T-cell (primary cell): ENCODE measurements at regions not wholly inside any gene's neighbourhood (a gene's known extent, or its start where the extent isn't known, plus 50 kb on each side); places are given as distances from the start of the nearest gene placed in this dataset.

Experiments used
- ATAC-seq, 4 experiments: fragments of 200-7000 bp in 3 of 4; fragments of 150-1000 bp in 1 of 4; cut with Tn5 transposase; replicated peaks in 1 of 4; 1 replicate in 3 of 4; 2 replicates in 1 of 4; pipeline ENCODE4 v1.10.0; 2021; ENCODE audit warnings: moderate library complexity in 3 of 4, mild to moderate bottlenecking in 2 of 4, moderate number of reproducible peaks in 1 of 4
- CTCF ChIA-PET, 2 donors: fragments of 300-600 bp; sonication (Branson Sonifier 250); formaldehyde crosslinking; loops; one replicate each; lab custom pipeline; 2022; ENCODE audit warnings: antibody characterized with exemption in 2 of 2; lab: Charles Lee
- POLR2A ChIA-PET, 2 donors: fragments of 300-600 bp; sonication (Branson Sonifier 250); formaldehyde crosslinking; loops; one replicate each; lab custom pipeline; 2022; ENCODE audit warnings: antibody characterized with exemption in 2 of 2; lab: Charles Lee
- DNase-seq, 35 experiments: peaks; one replicate each; pipeline versions ENCODE4 v3.0.0 to v3.0.0-alpha.2; 2013 to 2023
- H3K27ac ChIP-seq: one replicate; pipeline ENCODE4 v1.5.1; 2013; ENCODE audit warnings: low read length
- H3K27me3 ChIP-seq, 2 experiments: replicated peaks in 1 of 2; 1 replicate in 1 of 2; 2 replicates in 1 of 2; pipeline versions ENCODE4 v1.6.1 to v1.7.0; 2013; ENCODE audit warnings: low read length in 1 of 2, mixed read lengths in 1 of 2; ENCODE audit not compliant: control insufficient read depth in 2 of 2, insufficient read depth in 2 of 2; ENCODE audit errors: extremely low read depth in 1 of 2
- H3K36me3 ChIP-seq, 2 donors: 1 replicate in 1 of 2; 2 replicates in 1 of 2; pipeline versions ENCODE4 v1.6.1 to v1.7.0; 2013; ENCODE audit warnings: low read length in 1 of 2; ENCODE audit not compliant: control insufficient read depth in 2 of 2, insufficient read depth in 1 of 2; ENCODE audit errors: extremely low read depth in 1 of 2
- H3K4me1 ChIP-seq, 2 experiments: 1 replicate in 1 of 2; 2 replicates in 1 of 2; pipeline versions ENCODE4 v1.6.1 to v1.7.0; 2013; ENCODE audit warnings: low read length in 2 of 2, mixed read lengths in 1 of 2; ENCODE audit not compliant: insufficient read depth in 2 of 2, control insufficient read depth in 1 of 2; ENCODE audit errors: extremely low read depth in 1 of 2
- H3K4me3 ChIP-seq, 2 donors: 1 replicate in 1 of 2; 2 replicates in 1 of 2; pipeline versions ENCODE4 v1.5.1 to v1.7.0; 2013; ENCODE audit warnings: mild to moderate bottlenecking in 2 of 2, low read length in 1 of 2, moderate library complexity in 1 of 2; ENCODE audit not compliant: control insufficient read depth in 1 of 2; ENCODE audit errors: extremely low read depth in 1 of 2
- H3K9me3 ChIP-seq: 2 replicates; pipeline ENCODE4 v1.7.0; 2013
- H3K27ac Mint-ChIP-seq, 2 donors: one replicate each; pipeline ENCODE4 v1.8.0; 2020 to 2021; ENCODE audit warnings: mild to moderate bottlenecking in 2 of 2, mixed read lengths in 2 of 2
- H3K27me3 Mint-ChIP-seq, 2 donors: one replicate each; pipeline ENCODE4 v1.8.0; 2021 to 2022; ENCODE audit warnings: mixed read lengths in 2 of 2
- H3K36me3 Mint-ChIP-seq: one replicate; pipeline ENCODE4 v1.8.0; 2021; ENCODE audit warnings: mixed read lengths
- H3K4me1 Mint-ChIP-seq, 3 donors: one replicate each; pipeline ENCODE4 v1.8.0; 2020 to 2022; ENCODE audit warnings: mixed read lengths in 3 of 3, mild to moderate bottlenecking in 1 of 3
- H3K4me3 Mint-ChIP-seq, 3 donors: one replicate each; pipeline ENCODE4 v1.8.0; 2020 to 2022; ENCODE audit warnings: mild to moderate bottlenecking in 3 of 3, mixed read lengths in 3 of 3, moderate library complexity in 3 of 3
- H3K9me3 Mint-ChIP-seq, 3 donors: one replicate each; pipeline ENCODE4 v1.8.0; 2020 to 2022; ENCODE audit warnings: mixed read lengths in 3 of 3
- WGBS: methylation state at CpG from one replicate; pipeline ENCODE4 v1.1.5; 2013; ENCODE audit warnings: missing lambda C conversion rate; ENCODE audit not compliant: insufficient coverage; 5-methylcytosine and 5-hydroxymethylcytosine counted together

DNA sequence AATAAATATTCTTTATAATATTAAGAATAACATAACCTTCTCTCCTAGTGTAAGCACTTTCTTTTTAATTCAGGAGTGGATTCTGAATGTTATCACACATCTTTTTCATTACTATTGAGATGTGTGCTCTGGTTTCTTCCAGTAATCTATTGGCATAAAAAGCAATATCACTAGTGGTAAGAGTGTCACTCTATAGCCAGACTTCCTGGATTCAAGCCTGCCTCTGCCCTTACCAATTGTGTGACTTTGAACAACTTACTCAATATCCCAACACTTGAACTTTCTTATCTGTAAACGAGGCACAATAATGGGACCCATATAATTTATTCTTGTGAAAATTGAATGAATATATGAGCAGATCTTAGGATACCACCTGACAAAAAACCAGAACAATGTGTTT, 71.0 kb downstream of the SEM1 start:
- Mint-ChIP-seq H3K4me1 (no peaks in the 10 kb centered on the region), H3K27ac (no peak overlapping the region), H3K9me3 (peaks cover 0 to 6% (median 3%) of the 10 kb centered on the region in 3 donors), H3K36me3 (peaks cover 18% of the 10 kb centered on the region), H3K27me3 (no peaks in the 10 kb centered on the region), H3K4me3 (no peak overlapping the region)
- no CpG with 5 or more reads among the region's 1 CpG for WGBS
- DNase-seq (no peak), ATAC-seq (no peak)
- CTCF ChIA-PET: no interaction called here
- no peak overlapping the region for H3K4me3 ChIP-seq
- no peaks in the 10 kb centered on the region for H3K36me3 ChIP-seq
- no peak overlapping the region for H3K27ac ChIP-seq
- H3K9me3 ChIP-seq: no peaks in the 10 kb centered on the region
- no peaks in the 10 kb centered on the region for H3K27me3 ChIP-seq
- POLR2A ChIA-PET: no interaction called here
- no peaks in the 10 kb centered on the region for H3K4me1 ChIP-seq

GRCh38 chr7:96637522-96637921, 72.1 kb downstream of the SEM1 start:
- no peak for ATAC-seq
- POLR2A ChIA-PET: no interaction called here
- CTCF ChIA-PET: no interaction called here
- H3K27ac Mint-ChIP-seq: no peak overlapping the region
- H3K27ac ChIP-seq: no peak overlapping the region
- no peaks in the 10 kb centered on the region for H3K9me3 ChIP-seq
- peaks cover 15% of the 10 kb centered on the region for H3K36me3 Mint-ChIP-seq
- no peaks in the 10 kb centered on the region for H3K4me1 ChIP-seq
- H3K9me3 Mint-ChIP-seq: peaks cover 0 to 6% (median 0%) of the 10 kb centered on the region in 3 donors
- H3K4me3 ChIP-seq: no peak overlapping the region
- H3K27me3 ChIP-seq: no peaks in the 10 kb centered on the region
- H3K36me3 ChIP-seq: no peaks in the 10 kb centered on the region
- H3K27me3 Mint-ChIP-seq: no peaks in the 10 kb centered on the region
- no peak overlapping the region for H3K4me3 Mint-ChIP-seq
- H3K4me1 Mint-ChIP-seq: no peaks in the 10 kb centered on the region
- no peak for DNase-seq

DNA sequence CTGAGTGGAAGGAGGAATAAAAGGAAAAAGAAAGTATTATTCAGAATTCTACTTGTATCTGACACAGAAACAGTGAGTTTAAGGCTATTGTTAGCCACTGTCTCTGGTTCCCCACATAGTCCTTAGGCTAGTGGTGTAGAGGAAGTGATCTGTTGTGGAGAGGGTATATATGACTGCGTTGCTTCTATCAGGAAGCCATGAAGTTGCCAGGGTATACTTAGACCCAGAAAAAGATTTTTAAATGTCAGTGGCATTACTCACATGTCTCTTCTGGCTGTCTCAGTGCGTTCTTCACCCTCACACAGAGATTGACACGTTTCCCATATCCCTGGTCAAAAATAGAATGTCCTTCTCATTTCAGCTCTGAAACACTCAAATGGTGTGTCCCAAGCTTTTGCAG, 72.7 kb downstream of the SEM1 start:
- Mint-ChIP-seq H3K4me1 (no peaks in the 10 kb centered on the region), H3K4me3 (no peak overlapping the region), H3K27ac (no peak overlapping the region), H3K36me3 (peaks cover 18% of the 10 kb centered on the region), H3K27me3 (no peaks in the 10 kb centered on the region), H3K9me3 (peaks cover 0 to 6% (median 0%) of the 10 kb centered on the region in 3 donors)
- CTCF ChIA-PET: no interaction called here
- WGBS: no CpG with 5 or more reads among the region's 3 CpGs
- Histone ChIP-seq H3K36me3 (no peaks in the 10 kb centered on the region), H3K27me3 (no peaks in the 10 kb centered on the region), H3K4me3 (no peak overlapping the region), H3K27ac (no peak overlapping the region), H3K9me3 (no peaks in the 10 kb centered on the region), H3K4me1 (no peaks in the 10 kb centered on the region)
- no peak for ATAC-seq
- POLR2A ChIA-PET: no interaction called here
- no peak for DNase-seq

DNA sequence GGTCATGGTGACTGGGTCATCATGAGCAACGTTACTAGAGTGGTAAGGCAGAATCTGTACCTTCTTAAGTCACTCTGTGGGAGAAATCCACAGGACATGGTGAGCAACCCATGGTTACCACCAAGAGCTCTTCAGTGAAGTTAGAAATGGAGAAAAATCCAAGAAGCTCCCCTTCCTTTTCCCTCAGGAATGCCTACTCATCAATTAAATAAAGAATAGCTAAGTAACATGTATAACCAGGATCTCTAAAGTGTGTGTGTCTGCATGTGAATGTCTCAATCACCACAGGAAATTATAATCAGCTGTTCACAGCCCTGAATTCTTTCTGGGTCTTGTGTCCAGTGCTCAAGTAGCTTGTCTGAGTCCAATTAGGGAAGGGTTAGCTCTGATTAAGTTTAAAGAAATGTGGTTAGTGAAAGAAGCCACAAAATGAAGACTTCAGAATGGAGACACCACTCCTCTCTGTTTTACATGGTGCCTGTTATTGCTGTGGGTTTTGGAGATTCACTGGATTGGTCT, 73.2 kb downstream of the SEM1 start:
- CTCF ChIA-PET: no interaction called here
- Mint-ChIP-seq H3K4me3 (no peak overlapping the region), H3K9me3 (peaks cover 0 to 6% (median 0%) of the 10 kb centered on the region in 3 donors), H3K4me1 (no peaks in the 10 kb centered on the region), H3K27ac (no peak overlapping the region), H3K27me3 (no peaks in the 10 kb centered on the region), H3K36me3 (peaks cover 18% of the 10 kb centered on the region)
- ATAC-seq (no peak), DNase-seq (no peak)
- Histone ChIP-seq H3K4me1 (no peaks in the 10 kb centered on the region), H3K9me3 (no peaks in the 10 kb centered on the region), H3K36me3 (no peaks in the 10 kb centered on the region), H3K4me3 (no peak overlapping the region), H3K27ac (no peak overlapping the region), H3K27me3 (no peaks in the 10 kb centered on the region)
- WGBS: 29% methylated on average over 1 of the region's 1 CpG
- POLR2A ChIA-PET: no interaction called here

GRCh38 chr7:96629884-96630283, 79.8 kb downstream of the SEM1 start:
- ChIA-PET POLR2A (no interaction called here), CTCF (no interaction called here)
- no peaks in the 10 kb centered on the region for H3K36me3 ChIP-seq
- WGBS: 74% methylated on average over 2 of the region's 2 CpGs
- no peaks in the 10 kb centered on the region for H3K27me3 ChIP-seq
- no peak for DNase-seq
- H3K4me1 Mint-ChIP-seq: no peaks in the 10 kb centered on the region
- peaks cover 8% of the 10 kb centered on the region for H3K36me3 Mint-ChIP-seq
- no peaks in the 10 kb centered on the region for H3K9me3 ChIP-seq
- no peaks in the 10 kb centered on the region for H3K27me3 Mint-ChIP-seq
- peaks cover 9 to 29% (median 13%) of the 10 kb centered on the region in 3 donors for H3K9me3 Mint-ChIP-seq
- H3K4me3 ChIP-seq: no peak overlapping the region
- H3K4me3 Mint-ChIP-seq: no peak overlapping the region
- H3K27ac Mint-ChIP-seq: no peak overlapping the region
- ATAC-seq: no peak
- no peak overlapping the region for H3K27ac ChIP-seq
- no peaks in the 10 kb centered on the region for H3K4me1 ChIP-seq

GRCh38 chr7:96624954-96625353, 84.7 kb downstream of the SEM1 start:
- Histone ChIP-seq H3K9me3 (no peaks in the 10 kb centered on the region), H3K4me3 (no peak overlapping the region), H3K27me3 (peaks cover 0 to 5% of the 10 kb centered on the region in 2 experiments), H3K4me1 (no peaks in the 10 kb centered on the region), H3K27ac (no peak overlapping the region), H3K36me3 (no peaks in the 10 kb centered on the region)
- CTCF ChIA-PET: no interaction called here
- WGBS: no CpG with 5 or more reads among the region's 2 CpGs
- ATAC-seq (no peak), DNase-seq (no peak)
- POLR2A ChIA-PET: no interaction called here
- no peak overlapping the region for H3K4me3 Mint-ChIP-seq
- H3K27ac Mint-ChIP-seq: no peak overlapping the region
- peaks cover 0 to 4% of the 10 kb centered on the region in 2 donors for H3K27me3 Mint-ChIP-seq
- peaks cover 8% of the 10 kb centered on the region for H3K36me3 Mint-ChIP-seq
- no peaks in the 10 kb centered on the region for H3K4me1 Mint-ChIP-seq
- peaks cover 17 to 34% (median 17%) of the 10 kb centered on the region in 3 donors for H3K9me3 Mint-ChIP-seq

- Histone ChIP-seq H3K27ac (no peak overlapping the region), H3K4me1 (no peaks in the 10 kb centered on the region), H3K36me3 (no peaks in the 10 kb centered on the region), H3K27me3 (peaks cover 0 to 13% of the 10 kb centered on the region in 2 experiments), H3K4me3 (no peak overlapping the region), H3K9me3 (no peaks in the 10 kb centered on the region)
- DNase-seq (no peak), ATAC-seq (no peak)
- no peak overlapping the region for H3K27ac Mint-ChIP-seq
- peaks cover 5% of the 10 kb centered on the region for H3K36me3 Mint-ChIP-seq
- peaks cover 18 to 25% (median 20%) of the 10 kb centered on the region in 3 donors for H3K9me3 Mint-ChIP-seq
- H3K4me3 Mint-ChIP-seq: no peak overlapping the region
- CTCF ChIA-PET: no interaction called here
- no peaks in the 10 kb centered on the region for H3K4me1 Mint-ChIP-seq
- peaks cover 3 to 4% of the 10 kb centered on the region in 2 donors for H3K27me3 Mint-ChIP-seq
- POLR2A ChIA-PET: no interaction called here
Observed at GRCh38 chr7:96621932-96622331, 87.7 kb downstream of the SEM1 start.
